Upper lobe of left lung (tissue), 4 donors: ENCODE measurements at regions not wholly inside any gene's neighbourhood (a gene's known extent, or its start where the extent isn't known, plus 50 kb on each side); places are given as distances from the start of the nearest gene placed in this dataset.

Source experiments
- EP300 ChIP-seq, 4 donors: sonication (generic); formaldehyde crosslinking; IDR thresholded peaks; one replicate each; pipeline ENCODE4 v1.5.1; 2017; ENCODE audit warnings: antibody characterized with exemption in 4 of 4, control low read depth in 2 of 4
- POLR2A ChIP-seq, 4 donors: fragments of 450-650 bp; IDR thresholded peaks; one replicate each; pipeline ENCODE4 v1.5.1; 2016 to 2017; ENCODE audit warnings: antibody characterized with exemption in 4 of 4, mild to moderate bottlenecking in 2 of 4
- POLR2AphosphoS5 ChIP-seq, 2 donors: sonication (generic); formaldehyde crosslinking; IDR thresholded peaks; one replicate each; pipeline ENCODE4 v1.5.1; 2017; ENCODE audit warnings: antibody characterized with exemption in 2 of 2
- TF ChIP-seq, protein P1 (sequence below), 6 experiments: fragments of 450-650 bp in 4 of 6; fragments of 200-600 bp in 2 of 6; sonication (generic) in 2 of 6; IDR thresholded peaks; one replicate each; pipeline ENCODE4 v1.5.1; 2016 to 2019; ENCODE audit warnings: antibody characterized with exemption in 6 of 6

DNA sequence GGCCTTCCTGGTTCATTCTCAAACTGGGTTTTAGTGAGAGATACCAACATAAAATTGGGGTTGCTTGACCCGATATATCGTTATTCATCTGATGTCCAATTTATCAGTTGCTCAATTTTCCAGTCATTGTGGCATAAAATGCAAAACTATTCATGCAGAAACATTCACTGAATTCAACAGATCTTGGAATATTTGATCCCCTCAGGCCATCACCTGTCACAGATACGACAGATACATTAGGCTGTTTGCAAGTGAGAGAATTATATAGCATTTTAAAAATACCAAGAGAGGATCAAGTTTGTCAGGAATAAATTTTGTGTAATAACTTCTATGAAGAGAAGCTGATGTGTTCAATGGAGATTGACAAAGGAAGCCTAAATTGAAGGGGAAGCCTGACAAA is 67.1 kb downstream of the MAP10 start:
- TF ChIP-seq, protein P1, sequence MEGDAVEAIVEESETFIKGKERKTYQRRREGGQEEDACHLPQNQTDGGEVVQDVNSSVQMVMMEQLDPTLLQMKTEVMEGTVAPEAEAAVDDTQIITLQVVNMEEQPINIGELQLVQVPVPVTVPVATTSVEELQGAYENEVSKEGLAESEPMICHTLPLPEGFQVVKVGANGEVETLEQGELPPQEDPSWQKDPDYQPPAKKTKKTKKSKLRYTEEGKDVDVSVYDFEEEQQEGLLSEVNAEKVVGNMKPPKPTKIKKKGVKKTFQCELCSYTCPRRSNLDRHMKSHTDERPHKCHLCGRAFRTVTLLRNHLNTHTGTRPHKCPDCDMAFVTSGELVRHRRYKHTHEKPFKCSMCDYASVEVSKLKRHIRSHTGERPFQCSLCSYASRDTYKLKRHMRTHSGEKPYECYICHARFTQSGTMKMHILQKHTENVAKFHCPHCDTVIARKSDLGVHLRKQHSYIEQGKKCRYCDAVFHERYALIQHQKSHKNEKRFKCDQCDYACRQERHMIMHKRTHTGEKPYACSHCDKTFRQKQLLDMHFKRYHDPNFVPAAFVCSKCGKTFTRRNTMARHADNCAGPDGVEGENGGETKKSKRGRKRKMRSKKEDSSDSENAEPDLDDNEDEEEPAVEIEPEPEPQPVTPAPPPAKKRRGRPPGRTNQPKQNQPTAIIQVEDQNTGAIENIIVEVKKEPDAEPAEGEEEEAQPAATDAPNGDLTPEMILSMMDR (IDR thresholded peaks at IDR 0.05): no peak
- TF ChIP-seq POLR2A (IDR thresholded peaks at IDR 0.05) (no peak), EP300 (IDR thresholded peaks at IDR 0.05) (no peak), POLR2AphosphoS5 (IDR thresholded peaks at IDR 0.05) (no peak)
